GM12872 (cell line): ENCODE measurements at regions not wholly inside any gene's neighbourhood (a gene's known extent, or its start where the extent isn't known, plus 50 kb on each side); places are given as distances from the start of the nearest gene placed in this dataset.

Experiments
- CTCF ChIP-seq: IDR thresholded peaks from 3 replicates; pipeline ENCODE4 v1.5.1; 2011; ENCODE audit warnings: low read depth, mild to moderate bottlenecking, low read length, moderate library complexity; ENCODE audit not compliant: insufficient read depth

- no peak for TF ChIP-seq CTCF
Measured at GRCh38 chr3:55367384-55367783, 119.7 kb downstream of the WNT5A start.

DNA sequence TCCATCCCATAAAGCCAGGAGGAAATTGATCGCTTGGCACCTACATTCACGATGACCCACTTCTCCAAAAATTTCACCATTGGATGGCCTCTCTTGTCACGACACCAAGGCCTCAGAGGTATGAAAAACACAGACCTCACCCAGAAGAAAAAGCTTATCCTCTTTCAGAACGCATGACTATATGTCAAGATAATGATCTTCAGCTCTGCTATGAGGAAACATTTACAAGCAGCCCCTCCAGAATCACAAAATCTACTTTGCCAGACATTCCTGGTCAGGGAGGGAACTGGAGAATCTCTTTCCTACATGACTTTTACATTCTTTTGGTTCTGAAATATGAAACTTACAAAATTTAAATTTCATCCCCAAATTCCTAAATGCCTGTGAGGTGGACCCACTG lies 122.7 kb downstream of the WNT5A start:
- no peak for TF ChIP-seq CTCF

DNA sequence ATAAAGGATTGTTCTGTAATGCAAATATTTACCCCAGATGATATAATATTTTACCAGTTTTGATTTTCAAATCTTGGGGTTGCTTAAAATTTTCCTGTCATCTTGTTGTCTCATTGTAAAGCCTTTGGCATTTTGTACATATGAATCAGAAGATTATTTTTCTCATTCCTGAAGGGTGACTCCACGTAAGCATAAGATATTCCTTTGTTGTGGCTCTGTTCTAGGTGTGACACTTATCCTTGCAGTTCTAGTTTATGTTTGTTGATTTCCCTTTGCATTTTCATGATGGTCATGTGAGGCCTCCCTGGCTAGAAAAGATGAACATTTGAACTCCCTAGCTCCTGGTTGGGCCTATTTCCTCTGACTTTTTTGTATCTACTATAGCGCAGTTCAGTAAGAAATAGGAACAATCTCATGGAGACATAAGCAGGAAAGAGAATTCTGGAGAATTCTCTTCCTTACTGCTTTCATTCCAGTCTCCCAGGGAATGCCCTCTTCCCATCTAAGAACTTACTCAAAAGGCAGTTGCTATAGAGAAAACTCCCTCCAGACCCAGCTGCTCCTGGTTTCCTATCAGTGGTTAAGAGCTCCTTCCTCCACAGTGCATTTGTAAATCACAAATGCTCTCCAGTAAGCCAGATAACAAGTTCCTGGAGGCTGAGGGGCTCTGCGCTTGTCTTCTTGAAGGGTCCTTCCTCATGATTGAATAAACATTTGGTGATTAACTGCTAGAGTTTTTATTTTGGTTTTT lies 124.7 kb downstream of the WNT5A start:
- no peak for TF ChIP-seq CTCF

GRCh38 chr3:55357796-55358195 lies 129.3 kb downstream of the WNT5A start:
- TF ChIP-seq CTCF, result no peak

DNA sequence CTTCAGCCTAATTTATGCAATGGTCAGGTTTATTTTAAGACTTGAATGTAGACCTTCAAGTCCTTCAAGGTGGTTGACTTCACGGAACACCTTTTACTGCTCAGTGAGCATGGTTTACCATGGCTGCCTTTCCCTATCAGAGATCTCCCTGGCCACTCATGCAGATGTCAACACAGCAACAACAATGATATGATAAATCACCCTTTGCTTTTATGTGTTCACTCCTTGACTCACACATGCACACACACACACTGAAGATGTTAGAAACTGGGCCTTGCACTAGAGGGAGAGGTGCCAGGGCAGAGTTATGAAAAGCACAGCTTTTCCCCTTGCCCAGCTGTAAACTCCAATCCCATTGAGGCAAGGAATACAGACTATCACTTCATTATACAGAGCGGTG lies 134.4 kb downstream of the WNT5A start:
- no peak for TF ChIP-seq CTCF

DNA sequence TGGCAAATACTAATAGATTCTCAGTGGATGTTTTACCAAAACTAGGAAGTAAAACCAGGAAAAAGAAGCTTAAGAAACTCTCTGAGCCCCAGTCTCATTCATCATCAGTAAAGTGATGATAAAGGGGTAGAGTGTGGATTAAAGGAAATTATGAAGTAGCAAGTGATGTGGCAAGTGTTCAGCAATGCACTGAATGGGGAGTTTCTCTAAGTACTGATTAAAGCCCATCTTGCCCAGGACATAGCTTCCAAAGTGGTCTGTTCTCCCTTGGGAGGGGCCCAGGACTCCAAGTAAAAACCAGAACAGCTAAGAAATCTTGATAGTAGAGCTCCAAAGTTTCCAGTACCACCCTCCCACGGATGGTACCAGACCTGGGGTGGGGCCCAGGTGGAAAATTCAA lies 137.3 kb downstream of the WNT5A start:
- no peak for TF ChIP-seq CTCF

- TF ChIP-seq CTCF, result no peak
Measured at GRCh38 chr3:55343486-55344357, 143.4 kb downstream of the WNT5A start.
